PC-3 (cell line): ENCODE measurements at regions not wholly inside any gene's neighbourhood (a gene's known extent, or its start where the extent isn't known, plus 50 kb on each side); places are given as distances from the start of the nearest gene placed in this dataset.

ENCODE experiments used
- ATAC-seq: fragments of 200-7000 bp; cut with Tn5 transposase; 2 replicates; pipeline ENCODE4 v1.9.1; 2020; ENCODE audit warnings: mild to moderate bottlenecking, moderate library complexity
- BruUV-seq: library from RNA; stranded (reverse); fragments of 400-500 nt; replicated peaks from 2 replicates; lab custom pipeline; 2021; lab: Mats Ljungman, UMichigan
- CTCF ChIA-PET: fragments of 300-600 bp; sonication (Branson Sonifier 250); formaldehyde crosslinking; loops from one replicate; lab custom pipeline; 2022; ENCODE audit warnings: antibody characterized with exemption; lab: Charles Lee
- POLR2A ChIA-PET: fragments of 300-600 bp; sonication (Branson Sonifier 250); formaldehyde crosslinking; loops from one replicate; lab custom pipeline; 2022; ENCODE audit warnings: antibody characterized with exemption; ENCODE audit not compliant: unreplicated experiment; lab: Charles Lee
- DNase-seq: peaks from one replicate; pipeline ENCODE4 v3.0.0-alpha.2; 2015
- H2AFZ ChIP-seq: fragments of 300-600 bp; sonication (generic); 2 replicates; pipeline ENCODE4 v1.6.0; 2016; ENCODE audit warnings: antibody characterized with exemption, low read length
- H3F3A ChIP-seq: fragments of 300-600 bp; sonication (generic); one replicate; pipeline ENCODE4 v1.6.0; 2017; ENCODE audit warnings: antibody characterized with exemption, low read length, control low read depth, mild to moderate bottlenecking; ENCODE audit not compliant: unreplicated experiment
- H3K27ac ChIP-seq: fragments of 300-600 bp; sonication (generic); 2 replicates; pipeline ENCODE4 v1.5.1; 2016; ENCODE audit warnings: mild to moderate bottlenecking, low read length
- H3K27me3 ChIP-seq: fragments of 300-600 bp; sonication (generic); 2 replicates; pipeline ENCODE4 v1.6.1; 2016; ENCODE audit warnings: low read length, mixed read lengths
- H3K36me3 ChIP-seq: fragments of 300-600 bp; sonication (generic); 2 replicates; pipeline ENCODE4 v1.6.1; 2016; ENCODE audit warnings: low read depth, mixed run types, low read length, mixed read lengths
- H3K4me1 ChIP-seq: fragments of 300-600 bp; sonication (generic); 2 replicates; pipeline ENCODE4 v1.5.1; 2016; ENCODE audit warnings: low read length; ENCODE audit not compliant: insufficient read depth
- H3K4me2 ChIP-seq: fragments of 300-600 bp; sonication (generic); 2 replicates; pipeline ENCODE4 v1.6.0; 2016; ENCODE audit warnings: low read length
- H3K4me3 ChIP-seq: fragments of 300-600 bp; sonication (generic); 2 replicates; pipeline ENCODE4 v1.5.1; 2016; ENCODE audit warnings: mild to moderate bottlenecking, low read length, mixed read lengths
- H3K79me2 ChIP-seq: fragments of 300-600 bp; sonication (generic); 2 replicates; pipeline ENCODE4 v1.6.1; 2017; ENCODE audit warnings: low read length, mixed read lengths
- H3K9ac ChIP-seq: fragments of 300-600 bp; sonication (generic); 2 replicates; pipeline ENCODE4 v1.6.0; 2016; ENCODE audit warnings: mild to moderate bottlenecking, low read length
- H3K9me2 ChIP-seq: fragments of 300-600 bp; sonication (generic); replicated peaks from 2 replicates; pipeline ENCODE4 v1.6.1; 2016; ENCODE audit warnings: mixed run types, low read length, mixed read lengths
- H3K9me3 ChIP-seq: fragments of 300-600 bp; sonication (generic); 2 replicates; pipeline ENCODE4 v1.6.1; 2016; ENCODE audit warnings: low read length, mixed read lengths
- H4K20me1 ChIP-seq: fragments of 300-600 bp; sonication (generic); 2 replicates; pipeline ENCODE4 v1.6.1; 2016; ENCODE audit warnings: low read length, mixed read lengths
- EZH2phosphoT487 ChIP-seq: fragments of 300-600 bp; sonication (generic); IDR thresholded peaks from 2 replicates; pipeline ENCODE4 v1.6.1; 2018; ENCODE audit warnings: mild to moderate bottlenecking, antibody characterized with exemption, low read length, borderline replicate concordance
- intact Hi-C: fragments of 100-400 bp; cut with micrococcal nuclease; formaldehyde crosslinking; loops from 2 replicates; pipeline ENCODE4 v1.9.0; 2023
- TF ChIP-seq, protein P1 (sequence below): fragments of 300-600 bp; sonication (generic); conservative IDR thresholded peaks from 2 replicates; pipeline ENCODE4 v1.5.1; 2017; ENCODE audit warnings: antibody characterized with exemption, low read depth, mild to moderate bottlenecking, low read length

DNA sequence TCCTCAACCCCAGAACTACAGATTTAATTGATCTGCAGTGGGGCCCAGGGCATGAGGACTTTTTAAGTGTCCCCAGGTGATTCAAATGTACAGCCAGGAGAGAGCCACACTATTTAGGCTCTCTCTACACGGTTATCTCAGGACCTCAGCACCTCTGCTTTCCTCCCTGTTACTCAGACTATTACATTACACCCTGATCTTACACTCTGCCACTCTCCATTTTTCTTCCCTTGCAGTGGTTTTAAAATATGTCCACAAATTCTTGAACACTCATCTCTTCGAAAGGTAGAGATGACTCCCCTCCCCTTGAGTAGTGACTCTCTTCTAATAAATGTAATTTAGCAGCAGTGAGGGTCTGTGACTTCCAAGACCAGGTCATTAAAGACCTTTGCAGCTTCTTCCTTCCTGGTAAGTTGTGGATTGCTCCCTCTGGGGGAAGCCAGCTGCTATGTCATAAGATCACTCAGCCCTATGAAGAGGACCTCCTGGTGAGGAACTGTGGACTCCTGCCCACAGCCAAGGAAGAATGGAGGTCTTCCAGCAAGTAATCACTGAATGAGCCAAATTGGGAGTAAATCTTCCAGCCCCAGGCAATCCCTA, 87.5 kb upstream of the SSBP2 start:
- peak; percentile 82 for ATAC-seq
- no peak overlapping the region for H3K4me2 ChIP-seq

DNA sequence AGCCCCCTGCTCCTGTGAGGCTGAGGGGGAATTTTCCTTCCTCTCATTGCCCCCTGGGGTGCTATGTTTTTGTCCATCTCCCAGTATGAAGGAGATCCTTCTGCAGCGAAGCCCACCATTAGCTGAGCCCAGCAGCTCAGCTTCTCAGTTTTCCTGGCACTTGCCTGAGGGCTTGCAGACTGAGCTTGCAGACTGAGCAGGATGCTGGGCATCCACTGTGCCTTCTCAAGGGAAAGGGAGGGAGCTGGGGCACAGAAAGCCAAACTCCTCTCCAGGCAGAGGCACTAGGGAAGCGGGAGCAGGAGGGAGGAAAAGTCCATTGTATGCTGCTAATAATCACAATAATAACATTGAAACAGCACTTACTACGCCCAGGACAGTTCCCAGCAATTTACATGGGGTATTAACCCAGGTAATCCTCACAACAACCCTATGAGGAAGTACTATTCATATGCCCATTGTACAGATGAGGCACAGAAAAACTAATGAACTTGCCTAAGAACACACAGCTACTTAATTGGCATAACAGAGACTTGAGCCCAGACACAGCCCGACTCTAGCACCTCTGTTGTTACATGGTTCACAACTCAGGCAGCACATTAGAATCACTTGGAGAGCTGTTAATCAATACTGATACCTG, 86.9 kb upstream of the SSBP2 start:
- BruUV-seq = no TSS peak
- H2AFZ ChIP-seq = no peak overlapping the region
- CTCF ChIA-PET = interaction anchor here (1.0 to 1.6 kb wide), 2 partner anchors 52 to 328 kb away, joined by 3 to 4 read pairs; no protein-coding TSS in a partner anchor

More for the DNA sequence above, 87.5 kb upstream of the SSBP2 start:
- Histone ChIP-seq H3K9me2 (no peaks in the 10 kb centered on the region), H3K27me3 (no peaks in the 10 kb centered on the region), H3K4me1 (peaks cover 11% of the 10 kb centered on the region), H3K9me3 (no peaks in the 10 kb centered on the region), H3K36me3 (no peaks in the 10 kb centered on the region), H4K20me1 (no peaks in the 10 kb centered on the region), H3K79me2 (no peaks in the 10 kb centered on the region), H3K4me3 (no peak overlapping the region), H2AFZ (no peak overlapping the region), H3K9ac (no peak overlapping the region), H3K27ac (no peak overlapping the region), H3F3A (no peaks in the 10 kb centered on the region)
- TF ChIP-seq EZH2phosphoT487 = no peak
- TF ChIP-seq, protein P1, sequence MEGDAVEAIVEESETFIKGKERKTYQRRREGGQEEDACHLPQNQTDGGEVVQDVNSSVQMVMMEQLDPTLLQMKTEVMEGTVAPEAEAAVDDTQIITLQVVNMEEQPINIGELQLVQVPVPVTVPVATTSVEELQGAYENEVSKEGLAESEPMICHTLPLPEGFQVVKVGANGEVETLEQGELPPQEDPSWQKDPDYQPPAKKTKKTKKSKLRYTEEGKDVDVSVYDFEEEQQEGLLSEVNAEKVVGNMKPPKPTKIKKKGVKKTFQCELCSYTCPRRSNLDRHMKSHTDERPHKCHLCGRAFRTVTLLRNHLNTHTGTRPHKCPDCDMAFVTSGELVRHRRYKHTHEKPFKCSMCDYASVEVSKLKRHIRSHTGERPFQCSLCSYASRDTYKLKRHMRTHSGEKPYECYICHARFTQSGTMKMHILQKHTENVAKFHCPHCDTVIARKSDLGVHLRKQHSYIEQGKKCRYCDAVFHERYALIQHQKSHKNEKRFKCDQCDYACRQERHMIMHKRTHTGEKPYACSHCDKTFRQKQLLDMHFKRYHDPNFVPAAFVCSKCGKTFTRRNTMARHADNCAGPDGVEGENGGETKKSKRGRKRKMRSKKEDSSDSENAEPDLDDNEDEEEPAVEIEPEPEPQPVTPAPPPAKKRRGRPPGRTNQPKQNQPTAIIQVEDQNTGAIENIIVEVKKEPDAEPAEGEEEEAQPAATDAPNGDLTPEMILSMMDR = peak; percentile 68
- ChIA-PET POLR2A (no interaction called here), CTCF (interaction anchor here (0.5 to 1.6 kb wide), 3 partner anchors 53 to 364 kb away, joined by 3 to 5 read pairs (median 4); no protein-coding TSS in a partner anchor)
- no TSS peak for BruUV-seq
- DNase-seq = peak; percentile 49
- intact Hi-C loops = loop anchor here (5.0 to 10.0 kb wide), 4 partner anchors 51 to 1766 kb away; no protein-coding TSS in a partner anchor

More for the DNA sequence above, 86.9 kb upstream of the SSBP2 start:
- no peaks in the 10 kb centered on the region for H3K9me3 ChIP-seq
- no peak overlapping the region for H3K4me3 ChIP-seq
- no peak overlapping the region for H3K27ac ChIP-seq
- ATAC-seq = no peak
- no peaks in the 10 kb centered on the region for H3K79me2 ChIP-seq
- POLR2A ChIA-PET = no interaction called here
- no peak overlapping the region for H3K4me2 ChIP-seq
- H3K4me1 ChIP-seq = peaks cover 5% of the 10 kb centered on the region
- no peak for TF ChIP-seq EZH2phosphoT487
- TF ChIP-seq, protein P1 = no peak
- DNase-seq = no peak
- no peaks in the 10 kb centered on the region for H4K20me1 ChIP-seq
- H3F3A ChIP-seq = no peaks in the 10 kb centered on the region
- no peaks in the 10 kb centered on the region for H3K36me3 ChIP-seq
- intact Hi-C loops = loop anchor here (5.0 to 10.0 kb wide), 4 partner anchors 50 to 1767 kb away; no protein-coding TSS in a partner anchor
- no peaks in the 10 kb centered on the region for H3K27me3 ChIP-seq
- H3K9me2 ChIP-seq = no peaks in the 10 kb centered on the region
- H3K9ac ChIP-seq = no peak overlapping the region
